ENCODE measurements at regions not wholly inside any gene's neighbourhood (a gene's known extent, or its start where the extent isn't known, plus 50 kb on each side); places are given as distances from the start of the nearest gene placed in this dataset.

GRCh38 chr14:87732562-87732961 is 260.4 kb downstream of the GALC start:
- DNase-seq (ENCODE audit: low read depth) = no peak

GRCh38 chr14:87725318-87725717 is 267.7 kb downstream of the GALC start:
- DNase-seq (ENCODE audit: low read depth) = no peak

GRCh38 chr14:87712396-87713090 is 280.4 kb downstream of the GALC start:
- DNase-seq (ENCODE audit: low read depth) = peak; percentile 6

- DNase-seq (ENCODE audit: low read depth) = peak; percentile 58
Measured at GRCh38 chr14:87705439-87705896, 287.5 kb downstream of the GALC start.

- no peak for DNase-seq (ENCODE audit: low read depth)
Measured at GRCh38 chr14:87698481-87698880, 294.5 kb downstream of the GALC start.

- no peak for DNase-seq (ENCODE audit: low read depth)
Measured at GRCh38 chr14:87696485-87696884, 296.5 kb downstream of the GALC start.

- DNase-seq (ENCODE audit: low read depth) = no peak
Measured at GRCh38 chr14:87691042-87691881, 301.7 kb downstream of the GALC start.

GRCh38 chr14:87690076-87690613 is 302.8 kb downstream of the GALC start:
- DNase-seq (ENCODE audit: low read depth) = no peak

GRCh38 chr14:87688524-87688923 is 304.5 kb downstream of the GALC start:
- no peak for DNase-seq (ENCODE audit: low read depth)

- no peak for DNase-seq (ENCODE audit: low read depth)
Measured at GRCh38 chr14:87687420-87687819, 305.6 kb downstream of the GALC start.

- DNase-seq (ENCODE audit: low read depth) = no peak
Measured at GRCh38 chr14:87686746-87687145, 306.2 kb downstream of the GALC start.

GRCh38 chr14:87679866-87680265 is 313.1 kb downstream of the GALC start:
- peak; percentile 73 for DNase-seq (ENCODE audit: low read depth)

- DNase-seq (ENCODE audit: low read depth) = no peak
Measured at GRCh38 chr14:87678624-87679023, 314.4 kb downstream of the GALC start.

GRCh38 chr14:87676814-87677437 is 316.1 kb downstream of the GALC start:
- DNase-seq (ENCODE audit: low read depth) = no peak

- DNase-seq (ENCODE audit: low read depth) = no peak
Measured at GRCh38 chr14:87667659-87668058, 325.3 kb downstream of the GALC start.

GRCh38 chr14:87656315-87656714 is 336.7 kb downstream of the GALC start:
- DNase-seq (ENCODE audit: low read depth) = no peak

- DNase-seq (ENCODE audit: low read depth) = no peak
Measured at GRCh38 chr14:87652278-87652677, 340.7 kb downstream of the GALC start.

- no peak for DNase-seq (ENCODE audit: low read depth)
Measured at GRCh38 chr14:87644689-87645088, 348.3 kb downstream of the GALC start.

- no peak for DNase-seq (ENCODE audit: low read depth)
Measured at GRCh38 chr14:87643005-87643404, 350.0 kb downstream of the GALC start.

- DNase-seq (ENCODE audit: low read depth) = no peak
Measured at GRCh38 chr14:87640553-87640952, 352.4 kb downstream of the GALC start.

GRCh38 chr14:87638196-87638595 is 354.8 kb downstream of the GALC start:
- DNase-seq (ENCODE audit: low read depth) = no peak

- no peak for DNase-seq (ENCODE audit: low read depth)
Measured at GRCh38 chr14:87635442-87635841, 357.5 kb downstream of the GALC start.
